ENCODE measurements at regions not wholly inside any gene's neighbourhood (a gene's known extent, or its start where the extent isn't known, plus 50 kb on each side); places are given as distances from the start of the nearest gene placed in this dataset.

- Histone ChIP-seq H3K9ac (ENCODE audit: insufficient read depth in 1 of 2, low read depth in 2 of 2, low read length in 2 of 2) (no peak overlapping the region), H3K36me3 (ENCODE audit: control insufficient read depth, insufficient read depth, low read length) (no peaks in the 10 kb centered on the region), H3K9me1 (ENCODE audit: control insufficient read depth, insufficient read depth, low read length) (no peaks in the 10 kb centered on the region), H3K27me3 (ENCODE audit: control insufficient read depth in 2 of 2, insufficient read depth in 2 of 2, low read length in 2 of 2) (no peaks in the 10 kb centered on the region), H3K9me3 (replicated peaks; ENCODE audit: control insufficient read depth, insufficient read depth, low read depth, low read length) (no peaks in the 10 kb centered on the region), H3K79me2 (ENCODE audit: control insufficient read depth, insufficient read depth, low read length) (no peaks in the 10 kb centered on the region), H4K20me1 (replicated peaks; ENCODE audit: control insufficient read depth, insufficient read depth, low read length) (no peaks in the 10 kb centered on the region), H3K4me1 (replicated peaks in 1 of 2; ENCODE audit: control insufficient read depth in 2 of 2, insufficient read depth in 2 of 2, low read length in 2 of 2) (no peaks in the 10 kb centered on the region), H3K27ac (ENCODE audit: extremely low read depth, low read depth, low read length) (no peak overlapping the region), H2AFZ (ENCODE audit: low read depth, low read length) (no peak overlapping the region), H3K4me2 (ENCODE audit: insufficient read depth, low read length) (no peak overlapping the region), H3K4me3 (no peak overlapping the region)
- intact Hi-C loops (cut with micrococcal nuclease) (no loop called here), in situ Hi-C loops (cut with MboI) (no loop called here)
- no TSS peak for BruUV-seq (replicated peaks)
- TF ChIP-seq ZNF699 (CRISPR knock-in tag; IDR thresholded peaks at IDR 0.05; ENCODE audit: insufficient replicate concordance), result no peak
- TF ChIP-seq PTBP1 (IDR thresholded peaks at IDR 0.05; ENCODE audit: low read depth, low read length), result no peak
- TF ChIP-seq RUNX1 (IDR thresholded peaks at IDR 0.05; ENCODE audit: low read depth), result no peak
- no peak for TF ChIP-seq MAZ (CRISPR knock-in tag; conservative IDR thresholded peaks at IDR 0.05 in 1 of 2, IDR thresholded peaks at IDR 0.05 in 1 of 2)
- no peak for TF ChIP-seq NCOA1 (IDR thresholded peaks at IDR 0.05; ENCODE audit: low read depth)
- ChIA-PET CTCF (ENCODE audit: low intra/inter-chr PET ratio) (no interaction called here), POLR2A (interaction anchor here (0.6 kb wide), 1 partner anchor 554 kb away, joined by 3 read pairs; no protein-coding TSS in a partner anchor)
- DNase-seq (ENCODE audit: extremely low read depth in 1 of 4, low spot score in 3 of 4) (no peak), FAIRE-seq (no peak), ATAC-seq (no peak)
- WGBS (ENCODE audit: insufficient coverage, low coverage, missing lambda C conversion rate), result 2% methylated on average over 5 of the region's 5 CpGs
Measured at GRCh38 chr4:24126776-24127175, 236.9 kb upstream of the PPARGC1A start.

GRCh38 chr4:24121395-24122175 is 231.7 kb upstream of the PPARGC1A start:
- Histone ChIP-seq H3K9ac (ENCODE audit: insufficient read depth in 1 of 2, low read depth in 2 of 2, low read length in 2 of 2) (no peak overlapping the region), H3K9me1 (ENCODE audit: control insufficient read depth, insufficient read depth, low read length) (no peaks in the 10 kb centered on the region), H4K20me1 (replicated peaks; ENCODE audit: control insufficient read depth, insufficient read depth, low read length) (no peaks in the 10 kb centered on the region), H3K4me2 (ENCODE audit: insufficient read depth, low read length) (no peak overlapping the region), H3K79me2 (ENCODE audit: control insufficient read depth, insufficient read depth, low read length) (no peaks in the 10 kb centered on the region), H3K27ac (ENCODE audit: extremely low read depth, low read depth, low read length) (no peak overlapping the region), H3K36me3 (ENCODE audit: control insufficient read depth, insufficient read depth, low read length) (no peaks in the 10 kb centered on the region), H3K4me1 (replicated peaks in 1 of 2; ENCODE audit: control insufficient read depth in 2 of 2, insufficient read depth in 2 of 2, low read length in 2 of 2) (no peaks in the 10 kb centered on the region), H3K27me3 (ENCODE audit: control insufficient read depth in 2 of 2, insufficient read depth in 2 of 2, low read length in 2 of 2) (no peaks in the 10 kb centered on the region), H3K4me3 (no peak overlapping the region), H3K9me3 (replicated peaks; ENCODE audit: control insufficient read depth, insufficient read depth, low read depth, low read length) (no peaks in the 10 kb centered on the region), H2AFZ (ENCODE audit: low read depth, low read length) (no peak overlapping the region)
- WGBS (ENCODE audit: insufficient coverage, low coverage, missing lambda C conversion rate), result 0% methylated on average over 14 of the region's 15 CpGs
- ChIA-PET CTCF (ENCODE audit: low intra/inter-chr PET ratio) (no interaction called here), POLR2A (no interaction called here)
- ATAC-seq (no peak), DNase-seq (ENCODE audit: extremely low read depth in 1 of 4, low spot score in 3 of 4) (no peak), FAIRE-seq (no peak)
- in situ Hi-C loops (cut with MboI), result no loop called here
- no TSS peak for BruUV-seq (replicated peaks)
- intact Hi-C loops (cut with micrococcal nuclease), result no loop called here
- no peak for TF ChIP-seq SAFB2 (IDR thresholded peaks at IDR 0.05; ENCODE audit: borderline replicate concordance, low read depth, low read length, severe bottlenecking)
- no peak for TF ChIP-seq MBD2 (IDR thresholded peaks at IDR 0.05; ENCODE audit: borderline replicate concordance, low read depth)
- TF ChIP-seq KAT2B (IDR thresholded peaks at IDR 0.05; ENCODE audit: low read depth, low read length), result no peak
- no peak for TF ChIP-seq CBX8 (IDR thresholded peaks at IDR 0.05; ENCODE audit: borderline replicate concordance, extremely low read depth, low read depth, low read length, poor library complexity, severe bottlenecking)
- TF ChIP-seq, protein P1, sequence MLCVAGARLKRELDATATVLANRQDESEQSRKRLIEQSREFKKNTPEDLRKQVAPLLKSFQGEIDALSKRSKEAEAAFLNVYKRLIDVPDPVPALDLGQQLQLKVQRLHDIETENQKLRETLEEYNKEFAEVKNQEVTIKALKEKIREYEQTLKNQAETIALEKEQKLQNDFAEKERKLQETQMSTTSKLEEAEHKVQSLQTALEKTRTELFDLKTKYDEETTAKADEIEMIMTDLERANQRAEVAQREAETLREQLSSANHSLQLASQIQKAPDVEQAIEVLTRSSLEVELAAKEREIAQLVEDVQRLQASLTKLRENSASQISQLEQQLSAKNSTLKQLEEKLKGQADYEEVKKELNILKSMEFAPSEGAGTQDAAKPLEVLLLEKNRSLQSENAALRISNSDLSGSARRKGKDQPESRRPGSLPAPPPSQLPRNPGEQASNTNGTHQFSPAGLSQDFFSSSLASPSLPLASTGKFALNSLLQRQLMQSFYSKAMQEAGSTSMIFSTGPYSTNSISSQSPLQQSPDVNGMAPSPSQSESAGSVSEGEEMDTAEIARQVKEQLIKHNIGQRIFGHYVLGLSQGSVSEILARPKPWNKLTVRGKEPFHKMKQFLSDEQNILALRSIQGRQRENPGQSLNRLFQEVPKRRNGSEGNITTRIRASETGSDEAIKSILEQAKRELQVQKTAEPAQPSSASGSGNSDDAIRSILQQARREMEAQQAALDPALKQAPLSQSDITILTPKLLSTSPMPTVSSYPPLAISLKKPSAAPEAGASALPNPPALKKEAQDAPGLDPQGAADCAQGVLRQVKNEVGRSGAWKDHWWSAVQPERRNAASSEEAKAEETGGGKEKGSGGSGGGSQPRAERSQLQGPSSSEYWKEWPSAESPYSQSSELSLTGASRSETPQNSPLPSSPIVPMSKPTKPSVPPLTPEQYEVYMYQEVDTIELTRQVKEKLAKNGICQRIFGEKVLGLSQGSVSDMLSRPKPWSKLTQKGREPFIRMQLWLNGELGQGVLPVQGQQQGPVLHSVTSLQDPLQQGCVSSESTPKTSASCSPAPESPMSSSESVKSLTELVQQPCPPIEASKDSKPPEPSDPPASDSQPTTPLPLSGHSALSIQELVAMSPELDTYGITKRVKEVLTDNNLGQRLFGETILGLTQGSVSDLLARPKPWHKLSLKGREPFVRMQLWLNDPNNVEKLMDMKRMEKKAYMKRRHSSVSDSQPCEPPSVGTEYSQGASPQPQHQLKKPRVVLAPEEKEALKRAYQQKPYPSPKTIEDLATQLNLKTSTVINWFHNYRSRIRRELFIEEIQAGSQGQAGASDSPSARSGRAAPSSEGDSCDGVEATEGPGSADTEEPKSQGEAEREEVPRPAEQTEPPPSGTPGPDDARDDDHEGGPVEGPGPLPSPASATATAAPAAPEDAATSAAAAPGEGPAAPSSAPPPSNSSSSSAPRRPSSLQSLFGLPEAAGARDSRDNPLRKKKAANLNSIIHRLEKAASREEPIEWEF (CRISPR knock-in tag; IDR thresholded peaks at IDR 0.05), result no peak
